ENCODE measurements at regions not wholly inside any gene's neighbourhood (a gene's known extent, or its start where the extent isn't known, plus 50 kb on each side); places are given as distances from the start of the nearest gene placed in this dataset.

GRCh38 chr20:50251383-50251748 is 60.7 kb downstream of the CEBPB start:
- TF ChIP-seq CTCF (IDR thresholded peaks at IDR 0.05) (no peak), POLR2A (IDR thresholded peaks at IDR 0.05) (no peak), EP300 (IDR thresholded peaks at IDR 0.05; ENCODE audit: low read depth) (no peak), POLR2AphosphoS5 (IDR thresholded peaks at IDR 0.05) (no peak)
